ENCODE measurements at regions not wholly inside any gene's neighbourhood (a gene's known extent, or its start where the extent isn't known, plus 50 kb on each side); places are given as distances from the start of the nearest gene placed in this dataset.

GRCh38 chr1:115181231-115181630 is 91.9 kb upstream of the TSPAN2 start (continued):
- no peak for TF ChIP-seq REST (IDR thresholded peaks at IDR 0.05; ENCODE audit: low read depth, low read length)
- no peak for TF ChIP-seq SMAD5 (IDR thresholded peaks at IDR 0.05; ENCODE audit: low read depth)
- TF ChIP-seq NFXL1 (IDR thresholded peaks at IDR 0.05; ENCODE audit: borderline replicate concordance), result no peak
- TF ChIP-seq CBFB (IDR thresholded peaks at IDR 0.05; ENCODE audit: low read depth), result no peak
- no peak for TF ChIP-seq TAF1 (IDR thresholded peaks at IDR 0.05; ENCODE audit: borderline replicate concordance, low read depth, low read length)
- no peak for TF ChIP-seq LARP7 (IDR thresholded peaks at IDR 0.05)

- H3K4me2 ChIP-seq (ENCODE audit: control insufficient read depth, insufficient read depth), result no peak overlapping the region
- H3K36me3 ChIP-seq (ENCODE audit: control insufficient read depth in 2 of 2, insufficient read depth in 2 of 2, low read length in 1 of 2), result no peaks in the 10 kb centered on the region
- DNase-seq (ENCODE audit: low read depth, low spot score), result no peak
- H3K9me3 ChIP-seq (replicated peaks; ENCODE audit: control insufficient read depth, insufficient read depth, low read length), result no peaks in the 10 kb centered on the region
- BruUV-seq (replicated peaks), result no TSS peak
- intact Hi-C loops (cut with micrococcal nuclease; ENCODE audit: unreplicated experiment), result no loop called here
- H3K27me3 ChIP-seq (replicated peaks in 1 of 2; ENCODE audit: control insufficient read depth in 2 of 2, insufficient read depth in 2 of 2, low read length in 1 of 2), result no peaks in the 10 kb centered on the region
- no peak overlapping the region for H2AFZ ChIP-seq (ENCODE audit: control insufficient read depth, low read depth, low read length)
- no peaks in the 10 kb centered on the region for H3K79me2 ChIP-seq (ENCODE audit: control insufficient read depth, insufficient read depth, low read length)
- ChIA-PET RAD21 (ENCODE audit: unreplicated experiment) (no interaction called here), CTCF (no interaction called here), POLR2A (no interaction called here), SMC1A (ENCODE audit: uncharacterized antibody, unreplicated experiment) (no interaction called here)
- no peaks in the 10 kb centered on the region for H3K4me1 ChIP-seq (ENCODE audit: control insufficient read depth, insufficient read depth, low read length)
- H3K27ac ChIP-seq (ENCODE audit: control insufficient read depth, insufficient read depth), result no peak overlapping the region
- in situ Hi-C loops (cut with MboI), result no loop called here
- no peak overlapping the region for H3K9ac ChIP-seq (ENCODE audit: control insufficient read depth, insufficient read depth, low read length)
- H3K4me3 ChIP-seq, result no peak overlapping the region
- 13% methylated on average over 12 of the region's 12 CpGs for WGBS (ENCODE audit: insufficient coverage, insufficient replicate concordance, low lambda C conversion rate, missing lambda C conversion rate)
- no peaks in the 10 kb centered on the region for H4K20me1 ChIP-seq (ENCODE audit: control insufficient read depth, insufficient read depth)
- FAIRE-seq, result no peak
- no peak for ATAC-seq
- TF ChIP-seq REST (IDR thresholded peaks at IDR 0.05; ENCODE audit: low read depth, low read length) (no peak), EZH2 (IDR thresholded peaks at IDR 0.05; ENCODE audit: borderline replicate concordance, control insufficient read depth, low read depth, low read length) (no peak), NKRF (conservative IDR thresholded peaks at IDR 0.05) (no peak), SMARCA5 (IDR thresholded peaks at IDR 0.05) (no peak), TBL1XR1 (IDR thresholded peaks at IDR 0.05; ENCODE audit: low read depth, low read length) (no peak), ZBED1 (IDR thresholded peaks at IDR 0.05; ENCODE audit: borderline replicate concordance) (no peak), JUNB (IDR thresholded peaks at IDR 0.05) (no peak)
Observed at GRCh38 chr1:115179397-115180079, 90.2 kb upstream of the TSPAN2 start.

Measured in GM12878 (cell line).